ENCODE measurements at regions not wholly inside any gene's neighbourhood (a gene's known extent, or its start where the extent isn't known, plus 50 kb on each side); places are given as distances from the start of the nearest gene placed in this dataset.

DNA sequence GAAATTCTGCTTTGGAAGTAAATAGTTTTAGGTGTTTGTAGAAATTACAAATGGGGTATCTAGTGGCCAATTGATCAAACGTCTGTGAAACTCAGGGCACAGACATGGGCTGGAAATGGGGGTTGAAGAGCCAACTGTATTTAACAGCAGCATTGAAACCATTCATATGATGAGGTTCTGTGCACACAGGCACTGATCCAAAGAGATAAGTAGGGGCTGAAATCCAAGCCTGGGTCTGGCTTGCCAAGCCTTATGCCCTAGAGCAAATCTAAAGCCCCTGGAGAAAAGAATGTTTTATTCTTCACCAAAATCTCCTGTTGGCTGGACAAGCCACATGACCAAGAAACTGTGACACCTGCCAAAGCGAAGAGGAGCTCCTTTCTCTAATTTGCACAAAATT is 67.6 kb upstream of the ST6GALNAC5 start:
- TF ChIP-seq, protein P1, sequence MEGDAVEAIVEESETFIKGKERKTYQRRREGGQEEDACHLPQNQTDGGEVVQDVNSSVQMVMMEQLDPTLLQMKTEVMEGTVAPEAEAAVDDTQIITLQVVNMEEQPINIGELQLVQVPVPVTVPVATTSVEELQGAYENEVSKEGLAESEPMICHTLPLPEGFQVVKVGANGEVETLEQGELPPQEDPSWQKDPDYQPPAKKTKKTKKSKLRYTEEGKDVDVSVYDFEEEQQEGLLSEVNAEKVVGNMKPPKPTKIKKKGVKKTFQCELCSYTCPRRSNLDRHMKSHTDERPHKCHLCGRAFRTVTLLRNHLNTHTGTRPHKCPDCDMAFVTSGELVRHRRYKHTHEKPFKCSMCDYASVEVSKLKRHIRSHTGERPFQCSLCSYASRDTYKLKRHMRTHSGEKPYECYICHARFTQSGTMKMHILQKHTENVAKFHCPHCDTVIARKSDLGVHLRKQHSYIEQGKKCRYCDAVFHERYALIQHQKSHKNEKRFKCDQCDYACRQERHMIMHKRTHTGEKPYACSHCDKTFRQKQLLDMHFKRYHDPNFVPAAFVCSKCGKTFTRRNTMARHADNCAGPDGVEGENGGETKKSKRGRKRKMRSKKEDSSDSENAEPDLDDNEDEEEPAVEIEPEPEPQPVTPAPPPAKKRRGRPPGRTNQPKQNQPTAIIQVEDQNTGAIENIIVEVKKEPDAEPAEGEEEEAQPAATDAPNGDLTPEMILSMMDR (IDR thresholded peaks at IDR 0.05) = no peak
- TF ChIP-seq EZH2 (IDR thresholded peaks at IDR 0.05) = no peak
